Non-pigmented ciliary epithelial cell (primary cell): ENCODE measurements at regions not wholly inside any gene's neighbourhood (a gene's known extent, or its start where the extent isn't known, plus 50 kb on each side); places are given as distances from the start of the nearest gene placed in this dataset.
"Not testable (repeated sequence)": the region's sequence is repeated elsewhere in the genome, so short reads cannot be mapped to it uniquely, and the experiment has no call there.

ENCODE experiments used
- DNase-seq: peaks from one replicate; pipeline ENCODE4 v3.0.0-alpha.2; 2010; ENCODE audit warnings: low read depth

DNA sequence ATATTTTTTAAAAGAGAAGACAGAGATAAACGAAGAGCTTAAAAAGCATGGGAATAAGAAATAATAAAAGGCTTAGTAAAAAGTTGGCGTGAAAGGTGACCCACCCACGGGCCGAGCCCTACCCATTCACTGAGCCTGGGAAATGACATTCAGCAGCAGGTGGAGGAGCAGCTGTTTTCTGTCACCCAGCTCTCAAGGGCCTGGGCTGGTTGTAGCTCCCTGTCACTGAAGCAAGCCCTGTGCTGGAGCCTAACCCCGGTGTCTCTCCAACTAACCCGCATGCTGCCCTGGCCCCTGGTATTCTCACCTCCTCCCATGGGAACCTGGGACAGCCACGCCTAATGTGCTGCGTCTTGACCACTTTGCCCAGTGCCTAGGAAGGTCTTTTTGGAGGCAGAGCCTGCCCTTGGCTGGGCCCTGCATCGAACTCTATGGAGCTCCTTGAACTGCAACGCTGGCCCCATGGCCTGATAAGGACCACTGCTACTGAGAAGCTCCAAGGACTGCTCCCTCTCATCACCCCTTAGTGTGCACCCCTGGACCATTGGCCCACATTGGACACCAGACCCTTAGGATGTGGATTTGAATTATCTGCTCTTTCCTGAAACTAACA is 68.8 kb upstream of the IYD start:
- DNase-seq = no peak

DNA sequence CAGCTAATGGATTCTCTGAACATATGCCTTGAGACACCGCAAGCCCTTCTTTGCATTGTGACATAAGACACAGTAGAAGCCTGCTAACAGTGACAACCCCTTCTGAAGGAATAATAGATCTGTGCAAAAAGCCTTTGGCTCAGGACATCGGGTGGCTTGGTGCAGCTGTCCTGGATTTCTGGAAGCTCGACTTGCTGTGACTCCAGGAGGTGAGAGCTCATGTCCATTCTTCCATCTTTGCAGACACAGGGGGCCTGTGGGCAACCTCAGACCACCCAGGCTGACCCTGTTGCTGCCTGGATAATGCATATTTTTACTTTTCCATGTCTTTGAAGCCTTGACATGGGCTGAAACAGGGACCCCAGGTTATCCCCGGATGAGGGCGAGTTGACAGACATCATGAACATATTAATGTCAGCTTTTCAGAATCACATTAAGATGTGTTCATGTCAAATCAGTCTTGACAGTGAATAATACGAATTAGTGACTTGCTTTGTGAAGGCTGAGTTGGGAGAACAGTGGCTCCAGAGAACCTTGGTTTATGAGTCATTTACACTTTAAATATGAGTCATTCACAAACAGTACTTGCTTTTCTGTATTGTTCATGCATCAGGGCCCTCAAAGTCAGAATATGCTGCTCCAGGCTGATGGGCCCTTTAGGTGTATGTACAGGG is 66.8 kb upstream of the IYD start:
- DNase-seq = peak; percentile 58

DNA sequence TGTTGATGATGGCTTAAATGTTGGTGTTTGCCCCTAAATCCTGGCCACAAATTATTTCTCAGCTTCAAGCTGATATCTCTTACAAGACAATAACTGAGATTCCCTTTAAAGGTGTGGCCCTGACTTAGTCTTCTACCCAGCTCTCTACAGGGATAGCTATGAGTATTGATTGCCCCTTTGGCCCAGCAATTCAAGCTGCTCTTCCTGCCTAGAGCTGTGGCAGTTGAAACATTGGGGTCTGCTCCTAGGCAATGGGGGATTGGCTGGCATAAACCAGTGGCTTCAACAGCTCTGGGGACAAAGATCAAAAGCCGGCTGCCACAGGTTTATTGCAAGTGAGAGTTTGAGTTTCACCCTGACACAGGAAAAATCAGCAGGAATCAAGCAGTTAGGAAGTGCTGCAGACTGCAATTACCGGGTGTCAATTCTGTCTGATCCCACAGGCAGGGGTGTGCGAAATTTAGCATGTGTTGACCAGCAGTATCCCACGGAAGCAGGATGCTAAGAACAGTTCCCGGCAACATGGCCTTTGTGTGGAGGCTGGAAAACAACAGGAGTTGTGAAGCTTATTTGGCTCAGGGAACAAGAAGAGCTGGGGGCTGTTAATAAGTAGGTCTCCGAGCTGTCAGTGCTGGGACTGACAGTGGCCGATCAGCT is 66.2 kb upstream of the IYD start:
- no peak for DNase-seq

DNA sequence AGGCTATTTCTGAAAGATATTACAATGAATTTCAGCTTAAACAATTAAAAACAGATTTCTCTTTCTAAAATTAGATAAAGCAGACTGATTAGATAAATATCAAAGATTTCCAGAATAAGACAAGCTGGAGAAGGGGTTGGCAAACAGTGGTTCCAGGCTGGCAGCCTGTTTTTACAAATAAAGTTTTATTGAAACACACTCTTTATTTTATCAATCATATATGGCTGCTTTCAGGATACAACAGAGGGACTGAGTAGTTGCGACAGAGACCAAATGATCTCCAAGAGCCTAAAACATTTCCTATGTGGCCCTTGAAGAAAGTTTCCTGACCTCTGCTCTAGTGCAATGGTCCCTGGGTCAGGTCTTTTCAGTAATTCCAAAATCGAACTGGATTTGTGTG is 65.6 kb upstream of the IYD start:
- no peak for DNase-seq

DNA sequence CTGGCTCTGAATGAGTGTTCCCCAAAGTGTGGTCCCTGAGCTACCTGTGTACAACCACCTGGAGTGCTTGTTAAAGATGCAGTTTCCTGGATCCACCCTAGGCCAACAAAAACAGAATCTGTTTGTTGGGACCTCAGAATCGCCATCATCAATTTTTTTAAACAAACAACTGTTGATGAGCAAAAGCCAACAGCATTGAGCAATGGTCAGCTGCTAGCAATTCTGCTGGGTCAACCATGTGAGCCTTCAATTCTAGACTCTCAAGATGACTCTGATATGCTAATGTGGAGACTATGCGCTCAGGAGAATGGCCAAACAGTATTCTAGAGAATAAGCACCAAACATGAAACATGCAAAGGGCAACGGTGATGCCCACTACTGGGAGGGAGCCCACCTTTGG is 64.4 kb upstream of the IYD start:
- DNase-seq = no peak

DNA sequence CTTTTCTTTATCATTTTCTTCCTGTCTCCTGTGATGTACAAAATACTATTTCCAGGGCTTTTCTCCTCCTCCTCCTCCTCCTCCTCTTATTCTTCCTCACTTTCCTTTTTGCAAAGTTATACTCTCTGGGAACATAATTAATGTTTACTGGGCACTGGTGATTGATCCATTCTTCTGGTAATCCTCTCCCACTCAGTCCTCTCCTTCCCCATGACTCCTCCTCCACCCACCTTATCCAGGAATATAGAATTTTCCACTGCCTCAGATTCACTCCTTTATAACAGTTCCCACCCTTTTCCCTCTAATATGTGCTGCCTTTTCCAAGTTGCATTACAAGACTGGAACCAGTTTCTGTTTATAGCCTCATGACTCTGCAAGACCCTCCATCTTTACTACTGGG is 62.5 kb upstream of the IYD start:
- DNase-seq = no peak

DNA sequence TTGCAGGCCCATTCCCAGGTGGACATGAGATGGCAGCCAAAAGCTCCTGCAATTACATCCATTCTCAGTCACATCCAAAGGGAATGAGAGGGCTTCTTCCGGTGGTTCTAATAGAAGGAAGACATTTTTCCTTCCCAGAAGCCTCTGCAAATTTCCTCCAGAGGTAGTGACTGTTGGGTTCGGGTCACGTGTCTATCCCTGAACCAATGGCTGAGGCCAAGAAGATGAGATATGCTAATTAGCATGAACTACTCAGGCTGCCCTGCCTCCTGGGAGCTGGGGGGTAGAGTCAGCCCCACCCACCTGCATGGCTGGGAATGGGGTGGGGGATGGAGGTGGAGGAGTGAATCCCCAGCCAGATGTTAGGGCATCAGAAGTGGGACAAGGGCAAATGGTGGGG is 61.3 kb upstream of the IYD start:
- DNase-seq = no peak

DNA sequence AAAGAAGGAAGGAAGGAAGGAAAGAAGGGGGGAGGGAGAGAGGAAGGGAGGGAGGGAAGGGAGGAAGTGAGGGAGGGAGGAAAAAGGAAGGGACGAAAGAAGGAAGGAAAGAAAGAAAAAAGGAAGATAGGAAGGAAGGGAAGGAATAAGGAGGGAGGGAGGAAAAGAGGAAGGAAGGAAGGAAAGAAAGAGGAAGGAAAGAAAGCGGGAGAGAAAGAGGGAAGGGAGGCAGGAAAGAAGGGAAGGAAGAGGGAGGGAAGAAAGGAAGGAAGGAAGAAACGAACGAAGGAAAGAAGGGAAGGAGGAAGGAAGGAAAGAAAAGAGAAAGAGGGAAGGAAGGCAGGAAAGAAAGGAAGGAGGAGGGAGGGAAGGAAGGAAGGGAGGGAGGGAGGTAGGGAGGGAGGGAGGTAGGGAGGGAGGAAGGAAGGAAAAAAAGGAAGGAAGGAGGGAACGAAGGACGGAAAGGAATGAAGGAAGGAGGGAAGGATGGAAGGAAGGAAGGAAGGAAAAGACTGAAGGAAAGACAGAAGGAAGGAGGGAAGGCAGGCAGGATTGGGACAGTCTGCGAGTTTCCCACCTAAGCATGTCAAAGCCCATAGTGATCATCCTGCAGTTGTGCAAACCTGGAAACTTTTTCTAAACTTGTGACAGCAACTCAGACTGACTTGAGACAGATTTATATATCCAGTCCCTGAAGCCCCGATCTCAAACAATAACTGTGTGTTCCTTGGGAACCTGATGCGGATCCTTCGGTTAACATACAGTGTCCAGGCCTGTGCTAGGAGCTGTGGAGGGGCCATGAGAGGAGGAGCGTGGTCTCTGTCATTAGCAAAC is 59.8 kb upstream of the IYD start:
- no peak for DNase-seq

DNA sequence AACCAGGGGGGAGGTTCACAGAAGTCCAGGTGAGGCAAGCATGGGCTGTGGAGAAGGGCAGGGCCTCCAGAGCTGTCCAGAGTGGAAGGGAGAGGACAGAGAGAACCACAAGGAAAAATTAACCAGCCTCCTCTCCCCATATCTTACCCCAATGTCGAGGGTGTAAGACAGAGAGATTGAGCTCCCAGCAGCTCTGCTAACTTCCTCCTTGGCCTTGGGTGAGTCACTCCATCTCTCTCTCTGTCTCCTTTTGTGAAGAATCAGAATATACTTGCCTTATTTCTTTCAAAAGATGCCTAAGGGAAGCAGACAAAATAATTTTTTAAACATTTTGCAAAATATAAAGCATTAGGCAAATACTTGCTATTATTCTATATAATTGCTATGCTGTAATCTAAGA is 58.3 kb upstream of the IYD start:
- no peak for DNase-seq

DNA sequence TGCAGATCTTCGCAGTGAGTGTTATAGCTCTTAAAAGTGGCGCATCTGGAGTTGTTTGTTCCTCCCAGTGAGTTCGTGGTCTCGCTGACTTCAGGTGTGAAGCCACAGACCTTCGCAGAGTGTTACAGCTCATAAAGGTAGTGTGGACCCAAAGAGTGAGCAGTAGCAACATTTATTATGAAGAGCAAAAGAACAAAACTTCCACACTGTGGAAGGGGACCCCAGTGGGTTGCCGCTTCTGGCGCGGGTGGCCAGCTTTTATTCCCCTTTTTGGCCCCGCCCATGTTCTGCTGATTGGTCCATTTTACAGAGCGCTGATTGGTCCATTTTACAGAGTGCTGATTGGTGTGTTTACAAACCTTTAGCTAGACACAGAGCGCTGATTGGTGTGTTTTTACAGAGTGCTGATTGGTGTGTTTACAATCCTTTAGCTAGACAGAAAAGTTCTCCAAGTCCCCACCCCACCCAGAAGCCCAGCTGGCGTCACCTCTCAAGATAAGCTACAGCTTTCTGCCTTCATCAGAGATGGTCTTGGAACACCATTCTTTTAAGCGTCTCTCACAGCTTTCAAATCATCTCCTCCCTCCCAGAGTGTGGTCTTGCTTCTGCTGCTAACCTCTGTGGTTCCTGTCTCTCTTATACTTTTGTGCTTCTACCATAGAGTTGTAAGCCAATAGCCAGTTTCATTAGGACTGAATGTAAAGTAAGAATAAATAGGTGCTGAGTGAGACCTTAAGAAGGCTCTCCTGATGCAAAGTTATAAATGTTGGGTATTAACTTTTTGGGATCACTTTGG is 57.5 kb upstream of the IYD start:
- not testable (repeated sequence) for DNase-seq

DNA sequence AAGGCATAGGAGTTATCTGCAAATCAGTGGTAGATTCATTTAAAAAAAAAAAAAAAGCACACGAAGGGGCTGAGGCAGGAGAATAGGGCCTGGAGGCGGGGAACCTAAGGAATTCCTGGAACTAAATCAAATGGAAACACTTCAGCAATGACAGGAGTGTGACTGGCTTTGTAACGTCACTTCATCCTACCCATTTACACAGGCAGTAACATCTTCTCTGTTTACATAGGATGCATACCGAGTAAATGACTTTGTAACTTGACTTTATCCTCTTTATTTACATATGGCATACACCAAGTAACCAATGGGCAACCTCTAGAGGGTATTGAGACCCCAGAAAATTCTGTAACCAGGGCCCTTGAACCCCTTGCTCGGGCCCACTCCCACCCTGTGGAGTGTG is 56.4 kb upstream of the IYD start:
- DNase-seq = no peak

DNA sequence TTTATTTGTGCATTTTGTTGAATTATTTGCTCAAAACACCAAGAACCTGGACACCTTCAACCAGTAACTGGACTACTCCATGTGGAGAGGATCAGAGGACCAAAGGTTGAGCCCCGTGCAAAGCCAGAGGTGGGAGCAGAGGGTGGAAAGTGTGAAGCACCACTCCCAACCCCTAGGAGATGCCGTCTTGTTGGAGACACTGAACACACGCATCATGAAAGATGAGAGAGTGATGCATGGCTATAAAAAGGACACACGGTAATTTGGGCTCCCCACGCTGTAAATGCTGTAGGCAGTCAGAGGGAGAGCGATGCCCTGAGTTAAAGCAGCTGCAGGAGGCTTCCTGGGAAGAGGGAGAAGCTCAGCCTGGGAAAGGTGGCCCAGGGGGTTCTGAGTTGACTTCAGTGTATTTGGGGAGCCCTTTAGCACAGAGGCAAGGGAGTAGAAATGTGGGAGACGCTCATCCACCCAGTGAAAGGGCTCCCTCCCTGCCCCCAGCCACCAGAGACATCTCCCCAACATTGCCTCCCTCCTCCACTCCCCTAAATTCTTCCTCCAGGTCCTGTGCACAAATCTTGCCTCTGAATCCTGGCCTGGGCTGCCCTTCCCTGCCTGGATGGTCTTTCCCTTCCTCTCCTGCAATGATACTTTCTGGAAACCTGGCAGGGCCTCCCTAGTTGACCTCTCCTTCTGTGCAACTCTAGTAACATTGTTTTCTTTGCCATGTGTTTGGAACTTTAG is 55.8 kb upstream of the IYD start:
- DNase-seq = no peak

DNA sequence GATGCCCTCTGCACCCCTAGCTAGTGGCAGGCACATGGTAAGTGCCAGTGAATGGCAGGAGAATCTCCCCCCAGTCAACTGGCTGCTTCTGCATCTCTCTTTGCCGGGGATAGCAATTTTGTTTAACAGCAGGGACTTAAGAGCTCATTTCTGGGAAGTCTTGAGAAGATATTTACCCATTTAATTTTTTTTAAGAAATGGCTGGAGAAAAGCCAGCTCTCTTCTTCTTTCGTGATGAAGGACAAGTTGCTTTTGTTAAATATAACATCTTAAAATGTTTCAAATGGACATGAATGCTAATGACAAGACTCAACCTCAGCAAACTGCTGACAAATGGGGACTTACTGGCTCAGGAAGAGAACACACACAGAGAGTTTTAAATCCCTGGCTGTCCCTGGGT is 55.0 kb upstream of the IYD start:
- no peak for DNase-seq

DNA sequence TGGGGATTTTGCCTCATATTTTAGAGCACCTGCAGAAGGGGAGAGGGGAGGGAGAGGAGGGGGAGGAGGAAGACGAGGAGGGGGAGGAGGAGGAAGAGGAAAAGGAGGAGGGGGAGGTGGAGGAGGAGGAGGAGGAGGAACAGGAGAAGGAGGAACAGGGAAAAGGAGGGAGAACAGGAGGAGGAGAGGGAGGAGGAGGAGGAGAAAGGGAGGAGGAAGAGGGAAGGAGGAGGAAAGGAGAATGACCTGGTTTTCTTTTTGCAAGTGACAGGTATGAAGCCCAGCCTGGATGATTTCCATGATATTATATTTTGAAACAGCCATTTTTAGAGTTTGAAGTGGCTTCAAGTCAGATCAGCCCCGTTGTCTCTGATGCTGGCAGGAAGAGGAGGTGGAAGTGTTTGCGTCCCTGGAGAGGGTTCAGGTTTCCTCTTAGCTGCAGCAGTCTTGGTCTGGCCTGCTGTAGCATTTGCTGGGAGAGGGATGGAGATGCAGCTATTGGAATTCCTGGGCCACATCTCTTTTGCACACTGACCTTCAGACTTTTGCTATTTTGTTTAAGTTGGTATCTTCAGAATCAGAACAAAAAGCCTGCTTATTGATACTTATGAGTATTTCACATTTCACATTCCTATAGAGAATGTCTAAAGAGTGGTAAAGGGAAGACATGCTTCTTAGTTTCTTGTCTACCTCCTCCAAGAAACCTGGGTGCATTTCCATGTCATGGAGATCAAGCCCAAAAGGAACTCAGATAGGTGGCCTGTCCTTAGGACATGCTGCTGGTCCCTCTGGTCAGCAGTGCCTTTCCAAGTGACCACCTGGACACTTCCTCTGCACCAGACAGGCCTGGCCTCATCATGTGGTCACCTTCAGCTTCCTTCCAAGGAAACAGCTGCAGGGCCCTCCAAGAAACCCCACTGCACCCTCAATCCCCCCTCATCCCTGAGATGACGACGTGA is 54.3 kb upstream of the IYD start:
- DNase-seq = no peak

DNA sequence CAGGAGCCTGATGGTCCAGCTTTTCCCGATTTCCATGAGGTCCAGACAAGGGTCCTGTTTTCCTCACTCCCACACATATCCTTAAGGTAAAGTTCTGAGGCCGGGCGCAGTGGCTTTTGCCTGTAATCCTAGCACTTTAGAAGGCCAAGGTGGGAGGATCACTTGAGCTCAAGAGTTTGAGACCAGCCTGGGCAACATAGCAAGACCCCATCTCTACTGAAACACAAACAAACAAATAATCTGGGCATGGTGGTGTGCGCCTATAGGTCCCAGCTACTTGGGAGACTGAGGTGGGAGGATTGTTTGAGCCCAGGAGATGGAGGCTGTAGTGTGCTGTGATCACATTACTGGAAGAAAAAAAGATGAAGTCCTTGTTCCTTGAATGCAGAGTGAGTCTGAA is 53.2 kb upstream of the IYD start:
- DNase-seq = no peak

DNA sequence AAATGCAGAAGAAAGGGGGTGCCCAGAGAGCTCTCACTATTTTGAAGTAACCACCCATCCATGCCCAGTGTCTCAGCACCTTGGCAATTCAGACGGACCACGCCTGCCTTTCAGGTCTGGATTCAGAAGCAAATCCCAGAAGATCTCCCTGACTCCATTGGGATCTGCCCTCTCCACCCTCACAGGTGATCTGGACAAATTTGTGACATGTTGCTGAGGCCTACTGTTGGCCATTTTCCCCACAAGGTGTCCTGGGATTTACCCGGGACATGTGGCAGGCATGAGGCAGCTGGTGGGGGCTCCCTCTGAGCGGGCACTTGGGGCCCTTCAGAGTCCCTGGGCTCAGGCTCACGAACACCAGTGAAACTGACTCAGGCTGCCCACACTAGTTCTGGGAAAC is 51.9 kb upstream of the IYD start:
- DNase-seq = no peak
